ENCODE measurements at regions not wholly inside any gene's neighbourhood (a gene's known extent, or its start where the extent isn't known, plus 50 kb on each side); places are given as distances from the start of the nearest gene placed in this dataset.

DNA sequence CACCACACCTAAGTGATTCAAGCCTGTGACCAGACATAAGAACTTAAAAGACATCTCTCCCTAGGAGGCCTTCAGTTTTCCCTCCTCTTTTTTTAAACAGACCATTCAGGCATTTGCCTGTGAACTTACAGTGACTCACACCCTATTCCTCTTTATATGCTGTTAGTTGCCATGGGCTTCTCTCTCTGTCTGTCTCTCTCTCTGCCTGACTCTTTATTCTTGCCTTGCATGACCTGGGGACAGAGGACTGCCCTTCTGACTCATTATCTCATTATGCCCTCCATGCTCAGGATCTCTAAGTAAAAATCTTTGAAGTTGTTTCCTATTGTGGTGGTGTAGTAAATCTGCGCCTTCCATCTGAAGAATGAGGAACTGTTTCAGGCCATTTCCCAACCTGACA, 442.2 kb upstream of the MAN1A1 start:
- no peaks in the 10 kb centered on the region for H3K79me2 ChIP-seq (ENCODE audit: insufficient read depth, low read length)
- no peak for TF ChIP-seq FOXJ3 (CRISPR knock-in tag; IDR thresholded peaks at IDR 0.05; ENCODE audit: borderline replicate concordance)
- TF ChIP-seq, protein P1, sequence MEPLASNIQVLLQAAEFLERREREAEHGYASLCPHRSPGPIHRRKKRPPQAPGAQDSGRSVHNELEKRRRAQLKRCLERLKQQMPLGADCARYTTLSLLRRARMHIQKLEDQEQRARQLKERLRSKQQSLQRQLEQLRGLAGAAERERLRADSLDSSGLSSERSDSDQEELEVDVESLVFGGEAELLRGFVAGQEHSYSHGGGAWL (CRISPR knock-in tag; IDR thresholded peaks at IDR 0.05), result no peak
- TF ChIP-seq EP300 (IDR thresholded peaks at IDR 0.05; ENCODE audit: low read depth in 2 of 2, low read length in 2 of 2), result no peak
- TF ChIP-seq EP300 (CRISPR knock-in tag; IDR thresholded peaks at IDR 0.05; ENCODE audit: borderline replicate concordance), result no peak
- no peak for TF ChIP-seq STAT5B (CRISPR knock-in tag; IDR thresholded peaks at IDR 0.05)
- TF ChIP-seq, protein P2, sequence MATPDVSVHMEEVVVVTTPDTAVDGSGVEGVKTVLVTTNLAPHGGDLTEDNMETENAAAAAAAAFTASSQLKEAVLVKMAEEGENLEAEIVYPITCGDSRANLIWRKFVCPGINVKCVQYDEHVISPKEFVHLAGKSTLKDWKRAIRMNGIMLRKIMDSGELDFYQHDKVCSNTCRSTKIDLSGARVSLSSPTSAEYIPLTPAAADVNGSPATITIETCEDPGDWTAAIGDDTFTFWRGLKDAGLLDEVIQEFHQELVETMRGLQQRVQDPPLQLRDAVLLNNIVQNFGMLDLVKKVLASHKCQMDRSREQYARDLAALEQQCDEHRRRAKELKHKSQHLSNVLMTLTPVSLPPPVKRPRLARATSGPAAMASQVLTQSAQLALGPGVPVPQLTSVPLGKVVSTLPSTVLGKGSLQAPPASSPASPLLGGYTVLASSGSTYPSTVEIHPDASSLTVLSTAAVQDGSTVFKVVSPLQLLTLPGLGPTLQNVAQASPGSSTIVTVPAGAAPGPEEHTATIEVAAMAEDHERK (CRISPR knock-in tag; IDR thresholded peaks at IDR 0.05; ENCODE audit: low read depth), result no peak
- TF ChIP-seq ZNF501 (CRISPR knock-in tag; IDR thresholded peaks at IDR 0.05), result no peak
- TF ChIP-seq ZNF782 (CRISPR knock-in tag; IDR thresholded peaks at IDR 0.05; ENCODE audit: borderline replicate concordance), result no peak
- POLR2A ChIA-PET, result no interaction called here
- H3K36me3 ChIP-seq (replicated peaks in 1 of 2; ENCODE audit: control insufficient read depth in 1 of 2, insufficient read depth in 2 of 2, low read length in 2 of 2), result no peaks in the 10 kb centered on the region
- BruUV-seq (replicated peaks), result no TSS peak
- in situ Hi-C loops (cut with HindIII; ENCODE audit: extremely low pct_ligation_motif_present, low pct_unique_long_range_greater_than_20kb), result no loop called here
- H3K4me2 ChIP-seq (ENCODE audit: low read depth, low read length), result no peak overlapping the region
- no peaks in the 10 kb centered on the region for H4K20me1 ChIP-seq (ENCODE audit: insufficient read depth, low read length)
- CTCF ChIA-PET (ENCODE audit: low intra/inter-chr PET ratio, low total read pairs), result no interaction called here
- no peak overlapping the region for H3K9ac ChIP-seq (ENCODE audit: insufficient read depth, low read depth, low read length)
- no peak overlapping the region for H2AFZ ChIP-seq (ENCODE audit: low read length)
- intact Hi-C loops (cut with micrococcal nuclease; ENCODE audit: unreplicated experiment), result no loop called here
- FAIRE-seq (no peak), DNase-seq (ENCODE audit: low spot score) (no peak), ATAC-seq (no peak)
- H3K4me3 ChIP-seq (replicated peaks in 1 of 3; ENCODE audit: insufficient read depth in 1 of 3, low read depth in 2 of 3, low read length in 3 of 3), result no peak overlapping the region
- no peak overlapping the region for H3K27ac ChIP-seq (ENCODE audit: extremely low read length, insufficient read depth, low read length)
- H3K9me3 ChIP-seq (ENCODE audit: low read length), result no peaks in the 10 kb centered on the region
- H3K4me1 ChIP-seq (ENCODE audit: insufficient read depth, low read length), result no peaks in the 10 kb centered on the region
- 6% methylated on average over 1 of the region's 1 CpG for WGBS (ENCODE audit: low lambda C conversion rate)
- no peaks in the 10 kb centered on the region for H3K27me3 ChIP-seq (ENCODE audit: control insufficient read depth in 1 of 2, insufficient read depth in 2 of 2, low read length in 2 of 2)
